Astrocyte (in vitro differentiated cells and primary cell): ENCODE measurements at regions not wholly inside any gene's neighbourhood (a gene's known extent, or its start where the extent isn't known, plus 50 kb on each side); places are given as distances from the start of the nearest gene placed in this dataset.

Experiments
- CTCF ChIP-seq: IDR thresholded peaks from 2 replicates; pipeline ENCODE4 v1.5.1; 2011; ENCODE audit warnings: low read depth, mild to moderate bottlenecking, inconsistent platforms, low read length, moderate library complexity; ENCODE audit not compliant: insufficient read depth
- EZH2 ChIP-seq: IDR thresholded peaks from 2 replicates; pipeline ENCODE4 v1.6.1; 2012; ENCODE audit warnings: mild to moderate bottlenecking, low read length, inconsistent platforms; ENCODE audit not compliant: insufficient read depth

- TF ChIP-seq EZH2 = no peak
- no peak for TF ChIP-seq CTCF
These were observed 320.7 kb downstream of the AJAP1 start for GRCh38 chr1:4974981-4975685.
